Loucy (cell line): ENCODE measurements at regions not wholly inside any gene's neighbourhood (a gene's known extent, or its start where the extent isn't known, plus 50 kb on each side); places are given as distances from the start of the nearest gene placed in this dataset.

Experiments used
- H2AFZ ChIP-seq: fragments of 200-600 bp; sonication (generic); 2 replicates; pipeline ENCODE4 v1.6.0; 2016; ENCODE audit warnings: antibody characterized with exemption, mild to moderate bottlenecking, low read length, moderate library complexity
- H3F3A ChIP-seq: fragments of 200-600 bp; 2 replicates; pipeline ENCODE4 v1.6.0; 2016; ENCODE audit warnings: antibody characterized with exemption, low read depth, mild to moderate bottlenecking
- H3K27me3 ChIP-seq: fragments of 200-600 bp; sonication (generic); 2 replicates; pipeline ENCODE4 v1.6.1; 2014; ENCODE audit warnings: low read length, mild to moderate bottlenecking; ENCODE audit not compliant: insufficient read depth, poor library complexity, severe bottlenecking
- H3K36me3 ChIP-seq: fragments of 200-600 bp; sonication (generic); 2 replicates; pipeline ENCODE4 v1.6.1; 2016; ENCODE audit warnings: low read length; ENCODE audit not compliant: insufficient read depth
- H3K4me1 ChIP-seq: fragments of 200-600 bp; sonication (generic); 2 replicates; pipeline ENCODE4 v1.5.1; 2014; ENCODE audit warnings: low read length, mild to moderate bottlenecking; ENCODE audit not compliant: insufficient read depth, poor library complexity, severe bottlenecking
- H3K4me2 ChIP-seq: fragments of 200-600 bp; sonication (generic); 2 replicates; pipeline ENCODE4 v1.6.0; 2014; ENCODE audit warnings: antibody characterized with exemption, low read length, low read depth, mild to moderate bottlenecking; ENCODE audit not compliant: poor library complexity, severe bottlenecking
- H3K4me3 ChIP-seq: fragments of 200-600 bp; sonication (generic); 2 replicates; pipeline ENCODE4 v1.5.1; 2014; ENCODE audit warnings: low read length, mild to moderate bottlenecking, mixed read lengths; ENCODE audit not compliant: poor library complexity, severe bottlenecking
- H3K79me2 ChIP-seq: fragments of 200-600 bp; sonication (generic); 2 replicates; pipeline ENCODE4 v1.6.1; 2014; ENCODE audit warnings: low read length; ENCODE audit not compliant: insufficient read depth
- H3K9ac ChIP-seq: fragments of 200-600 bp; sonication (generic); 2 replicates; pipeline ENCODE4 v1.6.0; 2014; ENCODE audit warnings: mild to moderate bottlenecking, low read depth, low read length, moderate library complexity; ENCODE audit not compliant: poor library complexity, severe bottlenecking
- H3K9me2 ChIP-seq: fragments of 200-600 bp; sonication (generic); replicated peaks from 2 replicates; pipeline ENCODE4 v1.6.1; 2016; ENCODE audit warnings: low read depth, low read length, mixed read lengths
- H3K9me3 ChIP-seq: fragments of 200-600 bp; sonication (generic); 2 replicates; pipeline ENCODE4 v1.6.1; 2014; ENCODE audit warnings: mild to moderate bottlenecking, antibody characterized with exemption, low read length, low read depth; ENCODE audit not compliant: insufficient read depth
- H4K20me1 ChIP-seq: fragments of 200-600 bp; sonication (generic); 2 replicates; pipeline ENCODE4 v1.6.0; 2014; ENCODE audit warnings: antibody characterized with exemption, low read length, mild to moderate bottlenecking; ENCODE audit not compliant: insufficient read depth, poor library complexity, severe bottlenecking
- EZH2phosphoT487 ChIP-seq: fragments of 200-600 bp; IDR thresholded peaks from 2 replicates; pipeline ENCODE4 v1.6.1; 2018; ENCODE audit warnings: antibody characterized with exemption, mild to moderate bottlenecking, moderate library complexity, borderline replicate concordance
- TF ChIP-seq, protein P1 (sequence below): fragments of 200-600 bp; sonication (generic); conservative IDR thresholded peaks from 2 replicates; pipeline ENCODE4 v1.5.1; 2014; ENCODE audit warnings: mild to moderate bottlenecking, antibody characterized with exemption, low read length

DNA sequence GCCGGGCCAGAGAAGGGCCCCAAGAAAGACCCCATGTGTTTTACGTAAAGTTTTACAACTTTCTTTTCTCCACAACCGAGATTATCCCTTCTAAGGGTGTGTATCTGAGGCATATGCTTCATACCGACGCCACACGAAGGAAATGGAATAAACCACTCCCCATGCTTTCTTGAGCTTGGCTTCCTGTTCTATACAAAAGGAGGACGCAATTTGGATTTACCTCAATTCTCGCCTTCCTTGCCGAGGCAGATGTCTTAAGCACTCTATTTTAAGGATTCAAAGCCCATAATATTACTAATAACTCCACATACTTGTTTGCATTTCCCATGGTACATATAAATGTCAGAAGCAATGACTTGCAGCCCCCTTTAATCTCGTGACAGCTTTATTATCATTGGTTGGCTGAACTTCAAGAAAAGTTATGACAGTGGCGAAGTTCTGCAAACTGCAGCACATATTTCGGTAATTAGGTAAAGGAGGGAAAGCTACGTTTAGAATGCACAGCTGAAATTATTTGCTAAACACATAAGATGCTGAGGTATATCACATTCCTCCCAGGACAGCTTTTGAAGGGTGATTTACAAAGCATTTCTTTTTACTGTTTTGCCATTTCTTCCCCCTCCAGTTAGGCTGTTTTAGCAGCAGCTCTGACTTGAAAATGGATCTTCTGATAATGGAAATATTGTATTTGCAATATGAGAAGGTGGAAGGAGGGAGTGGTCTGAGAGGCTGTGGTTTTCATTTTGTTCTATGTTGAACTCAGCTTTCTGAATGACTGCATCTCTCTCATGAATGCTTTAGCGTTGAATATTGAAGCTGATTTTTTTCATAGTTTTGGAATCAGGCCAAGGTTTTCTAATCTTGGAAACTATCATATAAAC, 330.5 kb downstream of the EPHA7 start:
- Histone ChIP-seq H3K4me3 (no peak overlapping the region), H3K36me3 (no peaks in the 10 kb centered on the region), H3K4me2 (peak overlapping the region; percentile 4), H3K9me3 (no peaks in the 10 kb centered on the region), H3K9me2 (no peaks in the 10 kb centered on the region), H3K79me2 (no peaks in the 10 kb centered on the region), H3F3A (no peaks in the 10 kb centered on the region), H3K4me1 (peaks cover 9% of the 10 kb centered on the region), H2AFZ (peak overlapping the region; percentile 51; the same call in 1 of the 2 replicates), H4K20me1 (no peaks in the 10 kb centered on the region), H3K27me3 (no peaks in the 10 kb centered on the region), H3K9ac (no peak overlapping the region)
- no peak for TF ChIP-seq EZH2phosphoT487
- TF ChIP-seq, protein P1, sequence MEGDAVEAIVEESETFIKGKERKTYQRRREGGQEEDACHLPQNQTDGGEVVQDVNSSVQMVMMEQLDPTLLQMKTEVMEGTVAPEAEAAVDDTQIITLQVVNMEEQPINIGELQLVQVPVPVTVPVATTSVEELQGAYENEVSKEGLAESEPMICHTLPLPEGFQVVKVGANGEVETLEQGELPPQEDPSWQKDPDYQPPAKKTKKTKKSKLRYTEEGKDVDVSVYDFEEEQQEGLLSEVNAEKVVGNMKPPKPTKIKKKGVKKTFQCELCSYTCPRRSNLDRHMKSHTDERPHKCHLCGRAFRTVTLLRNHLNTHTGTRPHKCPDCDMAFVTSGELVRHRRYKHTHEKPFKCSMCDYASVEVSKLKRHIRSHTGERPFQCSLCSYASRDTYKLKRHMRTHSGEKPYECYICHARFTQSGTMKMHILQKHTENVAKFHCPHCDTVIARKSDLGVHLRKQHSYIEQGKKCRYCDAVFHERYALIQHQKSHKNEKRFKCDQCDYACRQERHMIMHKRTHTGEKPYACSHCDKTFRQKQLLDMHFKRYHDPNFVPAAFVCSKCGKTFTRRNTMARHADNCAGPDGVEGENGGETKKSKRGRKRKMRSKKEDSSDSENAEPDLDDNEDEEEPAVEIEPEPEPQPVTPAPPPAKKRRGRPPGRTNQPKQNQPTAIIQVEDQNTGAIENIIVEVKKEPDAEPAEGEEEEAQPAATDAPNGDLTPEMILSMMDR: no peak

DNA sequence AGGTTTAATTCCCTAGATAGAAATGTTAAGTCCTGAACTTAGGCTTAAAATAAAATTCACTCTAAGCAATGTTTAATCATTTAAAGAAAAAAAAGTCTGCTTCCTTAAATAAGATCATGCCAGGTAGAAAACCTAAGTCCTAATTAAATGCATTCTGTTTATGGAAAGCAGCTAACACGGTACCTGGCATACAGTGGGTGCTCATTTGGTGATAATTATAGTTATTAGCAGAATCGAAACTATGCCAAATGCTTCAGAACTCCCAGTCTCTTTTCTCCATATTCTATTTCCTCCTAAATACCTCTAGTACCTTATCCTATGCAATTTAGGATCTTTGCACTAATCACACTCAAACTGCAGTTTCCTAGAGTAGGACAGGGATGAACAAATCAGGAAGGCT, 331.8 kb downstream of the EPHA7 start:
- Histone ChIP-seq H3K9ac (no peak overlapping the region), H3K4me2 (no peak overlapping the region), H3F3A (no peaks in the 10 kb centered on the region), H2AFZ (no peak overlapping the region), H3K36me3 (no peaks in the 10 kb centered on the region), H3K9me2 (no peaks in the 10 kb centered on the region), H3K9me3 (no peaks in the 10 kb centered on the region), H3K4me1 (peaks cover 9% of the 10 kb centered on the region), H3K79me2 (no peaks in the 10 kb centered on the region), H3K4me3 (no peak overlapping the region), H3K27me3 (no peaks in the 10 kb centered on the region), H4K20me1 (no peaks in the 10 kb centered on the region)
- TF ChIP-seq, protein P1: no peak
- no peak for TF ChIP-seq EZH2phosphoT487

DNA sequence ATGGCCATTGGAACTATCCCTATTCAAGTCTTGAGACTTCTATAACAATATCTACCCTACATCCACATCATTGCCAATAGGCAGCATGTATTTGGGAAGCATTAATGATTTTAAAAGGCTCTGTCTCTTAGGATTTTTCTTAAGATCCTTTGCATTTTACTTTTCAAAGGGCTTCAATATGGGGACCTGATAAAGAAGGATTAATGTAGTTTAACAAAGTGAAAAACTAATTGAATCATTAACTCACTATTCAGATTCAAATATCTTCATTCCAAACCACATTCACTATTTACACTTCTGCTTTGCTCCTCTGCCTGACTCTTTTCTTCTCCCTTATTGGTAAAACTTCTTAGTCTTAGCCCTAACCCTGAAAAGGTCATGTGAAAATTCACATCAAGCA, 333.0 kb downstream of the EPHA7 start:
- Histone ChIP-seq H4K20me1 (no peaks in the 10 kb centered on the region), H3K4me2 (no peak overlapping the region), H3K4me1 (peaks cover 9% of the 10 kb centered on the region), H3F3A (no peaks in the 10 kb centered on the region), H3K4me3 (no peak overlapping the region), H3K9me3 (no peaks in the 10 kb centered on the region), H3K36me3 (no peaks in the 10 kb centered on the region), H3K9me2 (no peaks in the 10 kb centered on the region), H3K27me3 (no peaks in the 10 kb centered on the region), H2AFZ (no peak overlapping the region), H3K79me2 (no peaks in the 10 kb centered on the region), H3K9ac (no peak overlapping the region)
- no peak for TF ChIP-seq EZH2phosphoT487
- TF ChIP-seq, protein P1: no peak
